Skin of body (tissue), 1 donor: ENCODE measurements at regions not wholly inside any gene's neighbourhood (a gene's known extent, or its start where the extent isn't known, plus 50 kb on each side); places are given as distances from the start of the nearest gene placed in this dataset. TPM values are rescaled to one million over a fixed set of nuclear protein-coding genes. Genes with fewer than 3 reads are reported as not detected.

Source experiments
- small RNA-seq: library from RNA; depleted of rRNA; stranded (forward); fragments of <200 nt; gene quantifications from one replicate; pipeline ENCODE3, GENCODE V24; 2014; ENCODE audit warnings: low replicate concordance

Small RNA genes lying in the stretch of these regions (small RNA-seq; reads per million reads assigned to genes)
- not detected for gene MIR4261
